ENCODE measurements at regions not wholly inside any gene's neighbourhood (a gene's known extent, or its start where the extent isn't known, plus 50 kb on each side); places are given as distances from the start of the nearest gene placed in this dataset.

DNA sequence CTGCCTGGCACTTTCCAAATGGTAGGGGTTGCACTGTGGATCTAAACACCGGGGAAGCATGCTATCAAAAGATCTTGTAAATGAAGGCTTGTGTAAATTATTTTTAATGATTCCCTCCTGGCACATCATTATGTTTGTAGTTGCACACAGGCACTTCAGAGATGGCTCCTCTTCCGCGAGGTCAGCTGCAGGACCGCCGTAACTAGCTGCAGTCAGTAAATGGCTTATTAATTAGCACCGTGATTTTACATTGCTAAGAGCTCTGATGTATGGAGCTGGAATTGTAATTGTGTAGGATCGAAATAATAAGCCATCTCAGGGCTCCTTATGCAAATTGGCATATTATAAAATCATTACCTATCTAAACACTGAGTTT lies 397.6 kb upstream of the IRX1 start:
- H3K9me3 ChIP-seq (ENCODE audit: low read length): no peaks in the 10 kb centered on the region
- H3K4me1 ChIP-seq (ENCODE audit: insufficient read depth, low read length): peaks cover 35% of the 10 kb centered on the region
- H3K27me3 ChIP-seq (ENCODE audit: insufficient read depth, low read length): no peaks in the 10 kb centered on the region
- H3K36me3 ChIP-seq (ENCODE audit: insufficient read depth, low read length): no peaks in the 10 kb centered on the region
- peak overlapping the region; percentile 28 for H3K4me3 ChIP-seq (ENCODE audit: low read length)
- H2AFZ ChIP-seq (ENCODE audit: low read depth, low read length): peak overlapping the region; percentile 65

- Histone ChIP-seq H3K4me1 (ENCODE audit: insufficient read depth, low read length) (peaks cover 37% of the 10 kb centered on the region), H3K36me3 (ENCODE audit: insufficient read depth, low read length) (no peaks in the 10 kb centered on the region), H3K9me3 (ENCODE audit: low read length) (no peaks in the 10 kb centered on the region), H2AFZ (ENCODE audit: low read depth, low read length) (peak overlapping the region; percentile 65), H3K27me3 (ENCODE audit: insufficient read depth, low read length) (no peaks in the 10 kb centered on the region), H3K4me3 (ENCODE audit: low read length) (peak overlapping the region; percentile 28)
These were observed 398.1 kb upstream of the IRX1 start for GRCh38 chr5:3197304-3198073.

DNA sequence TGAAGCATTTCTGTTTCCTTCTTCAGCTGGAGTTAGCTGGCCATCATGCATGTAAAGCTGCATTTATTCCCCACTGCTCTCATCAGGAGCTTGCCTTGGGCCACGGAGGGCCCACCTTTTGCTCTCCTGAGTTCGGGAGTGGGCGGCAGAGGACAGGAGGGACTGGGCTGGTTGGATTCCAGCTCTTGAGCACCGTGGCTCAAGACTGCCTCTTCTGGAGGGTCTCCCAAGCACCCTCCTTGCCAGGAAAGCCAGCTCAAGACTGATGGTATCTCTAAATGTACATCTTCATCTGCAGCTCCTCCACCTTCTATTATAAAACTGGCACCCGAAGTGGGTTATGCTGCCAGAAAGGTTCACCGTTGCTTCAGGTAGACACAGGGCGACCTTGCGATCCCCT lies 399.6 kb upstream of the IRX1 start:
- Histone ChIP-seq H3K4me3 (ENCODE audit: low read length) (no peak overlapping the region), H3K36me3 (ENCODE audit: insufficient read depth, low read length) (no peaks in the 10 kb centered on the region), H2AFZ (ENCODE audit: low read depth, low read length) (no peak overlapping the region), H3K9me3 (ENCODE audit: low read length) (no peaks in the 10 kb centered on the region), H3K27me3 (ENCODE audit: insufficient read depth, low read length) (no peaks in the 10 kb centered on the region), H3K4me1 (ENCODE audit: insufficient read depth, low read length) (peaks cover 37% of the 10 kb centered on the region)

GRCh38 chr5:3194684-3195083 lies 400.9 kb upstream of the IRX1 start:
- no peak overlapping the region for H2AFZ ChIP-seq (ENCODE audit: low read depth, low read length)

DNA sequence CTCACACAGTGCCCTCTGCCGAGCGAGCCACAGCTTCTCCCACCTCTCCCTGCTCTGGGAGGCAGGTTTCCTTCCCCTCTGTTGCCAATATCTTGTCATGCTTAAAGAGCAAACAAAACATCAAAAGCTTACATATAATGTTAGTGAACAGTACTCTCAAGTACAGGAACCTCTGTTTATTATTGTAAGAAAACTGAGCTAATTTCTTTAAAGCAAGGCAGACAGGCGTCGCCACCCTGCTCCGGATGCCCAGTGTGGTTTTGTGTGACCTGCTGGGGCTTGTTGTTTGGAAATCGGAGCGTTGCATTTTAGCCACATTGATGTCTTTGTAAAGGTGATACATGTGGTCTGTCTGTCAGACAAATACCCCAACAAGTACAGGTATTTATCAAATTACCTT lies 401.4 kb upstream of the IRX1 start:
- no peaks in the 10 kb centered on the region for H3K27me3 ChIP-seq (ENCODE audit: insufficient read depth, low read length)
- no peak overlapping the region for H2AFZ ChIP-seq (ENCODE audit: low read depth, low read length)
- peaks cover 33% of the 10 kb centered on the region for H3K4me1 ChIP-seq (ENCODE audit: insufficient read depth, low read length)
- no peak overlapping the region for H3K4me3 ChIP-seq (ENCODE audit: low read length)
- H3K9me3 ChIP-seq (ENCODE audit: low read length): no peaks in the 10 kb centered on the region
- no peaks in the 10 kb centered on the region for H3K36me3 ChIP-seq (ENCODE audit: insufficient read depth, low read length)

More at GRCh38 chr5:3194684-3195083, 400.9 kb upstream of the IRX1 start:
- Histone ChIP-seq H3K4me1 (ENCODE audit: insufficient read depth, low read length) (peaks cover 33% of the 10 kb centered on the region), H3K36me3 (ENCODE audit: insufficient read depth, low read length) (no peaks in the 10 kb centered on the region), H3K27me3 (ENCODE audit: insufficient read depth, low read length) (no peaks in the 10 kb centered on the region), H3K4me3 (ENCODE audit: low read length) (no peak overlapping the region), H3K9me3 (ENCODE audit: low read length) (no peaks in the 10 kb centered on the region)

DNA sequence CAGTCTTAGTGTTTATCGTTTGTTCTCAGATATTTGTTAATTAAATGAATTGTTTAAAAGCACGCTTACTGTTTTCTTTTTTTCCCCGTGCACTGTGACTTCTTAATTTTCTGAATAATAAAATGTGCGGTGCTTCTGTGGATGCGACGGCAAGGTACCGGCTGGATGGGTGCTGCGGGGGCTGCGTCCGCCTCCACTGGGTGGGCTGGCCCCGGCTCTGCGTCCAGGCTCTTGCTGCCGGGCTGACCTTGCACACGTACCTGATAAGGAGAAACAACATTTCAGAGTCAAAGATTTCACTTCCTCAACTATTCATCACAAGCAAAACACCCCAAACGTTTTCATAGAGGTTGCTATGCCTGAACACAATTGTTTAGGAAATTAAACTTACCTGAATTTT lies 404.0 kb upstream of the IRX1 start:
- no peaks in the 10 kb centered on the region for H3K27me3 ChIP-seq (ENCODE audit: insufficient read depth, low read length)
- no peaks in the 10 kb centered on the region for H3K36me3 ChIP-seq (ENCODE audit: insufficient read depth, low read length)
- peaks cover 17% of the 10 kb centered on the region for H3K4me1 ChIP-seq (ENCODE audit: insufficient read depth, low read length)
- no peak overlapping the region for H2AFZ ChIP-seq (ENCODE audit: low read depth, low read length)
- H3K9me3 ChIP-seq (ENCODE audit: low read length): no peaks in the 10 kb centered on the region
- H3K4me3 ChIP-seq (ENCODE audit: low read length): no peak overlapping the region

DNA sequence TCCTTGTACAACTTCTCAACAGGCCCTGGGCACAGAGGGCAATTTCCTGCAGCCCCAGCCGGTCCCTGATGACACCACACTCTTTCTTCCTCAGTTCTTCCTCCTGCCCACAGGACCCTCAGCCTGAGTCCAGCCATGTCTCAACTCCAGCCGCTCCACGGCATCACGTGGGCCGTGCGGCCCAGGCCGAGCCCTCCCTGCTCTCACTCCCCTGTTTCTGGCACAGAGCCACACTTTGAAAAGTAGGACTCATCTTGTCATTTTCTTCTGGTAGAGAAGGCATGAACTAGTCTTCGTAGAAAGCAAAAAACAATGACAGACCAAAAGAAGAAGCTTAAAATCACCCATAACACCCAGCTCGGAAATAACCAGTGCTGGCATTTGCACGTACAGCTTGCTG lies 404.7 kb upstream of the IRX1 start:
- Histone ChIP-seq H3K27me3 (ENCODE audit: insufficient read depth, low read length) (no peaks in the 10 kb centered on the region), H2AFZ (ENCODE audit: low read depth, low read length) (no peak overlapping the region), H3K36me3 (ENCODE audit: insufficient read depth, low read length) (no peaks in the 10 kb centered on the region), H3K4me3 (ENCODE audit: low read length) (no peak overlapping the region), H3K9me3 (ENCODE audit: low read length) (no peaks in the 10 kb centered on the region), H3K4me1 (ENCODE audit: insufficient read depth, low read length) (peaks cover 21% of the 10 kb centered on the region)

DNA sequence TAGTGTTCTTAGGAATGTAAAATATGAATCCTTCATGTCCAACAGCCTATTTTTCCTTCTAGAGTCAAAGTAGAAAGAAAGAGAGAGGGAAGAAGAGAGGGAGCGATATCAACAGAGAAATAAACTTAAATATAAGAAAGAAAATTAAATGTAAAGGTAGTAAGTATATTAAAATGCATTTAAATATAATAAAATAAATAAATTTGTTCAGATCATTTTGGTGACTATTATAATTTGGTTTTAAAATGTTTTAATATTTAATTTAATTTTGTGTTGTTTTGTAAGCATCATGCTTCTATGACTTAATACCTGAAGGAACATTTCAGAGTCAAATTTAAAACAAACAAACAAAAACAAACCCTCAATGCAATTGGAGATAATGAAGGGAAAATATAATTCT lies 405.2 kb upstream of the IRX1 start:
- H3K36me3 ChIP-seq (ENCODE audit: insufficient read depth, low read length): no peaks in the 10 kb centered on the region
- no peaks in the 10 kb centered on the region for H3K27me3 ChIP-seq (ENCODE audit: insufficient read depth, low read length)
- no peak overlapping the region for H3K4me3 ChIP-seq (ENCODE audit: low read length)
- H3K4me1 ChIP-seq (ENCODE audit: insufficient read depth, low read length): peaks cover 21% of the 10 kb centered on the region
- H3K9me3 ChIP-seq (ENCODE audit: low read length): no peaks in the 10 kb centered on the region
- no peak overlapping the region for H2AFZ ChIP-seq (ENCODE audit: low read depth, low read length)

DNA sequence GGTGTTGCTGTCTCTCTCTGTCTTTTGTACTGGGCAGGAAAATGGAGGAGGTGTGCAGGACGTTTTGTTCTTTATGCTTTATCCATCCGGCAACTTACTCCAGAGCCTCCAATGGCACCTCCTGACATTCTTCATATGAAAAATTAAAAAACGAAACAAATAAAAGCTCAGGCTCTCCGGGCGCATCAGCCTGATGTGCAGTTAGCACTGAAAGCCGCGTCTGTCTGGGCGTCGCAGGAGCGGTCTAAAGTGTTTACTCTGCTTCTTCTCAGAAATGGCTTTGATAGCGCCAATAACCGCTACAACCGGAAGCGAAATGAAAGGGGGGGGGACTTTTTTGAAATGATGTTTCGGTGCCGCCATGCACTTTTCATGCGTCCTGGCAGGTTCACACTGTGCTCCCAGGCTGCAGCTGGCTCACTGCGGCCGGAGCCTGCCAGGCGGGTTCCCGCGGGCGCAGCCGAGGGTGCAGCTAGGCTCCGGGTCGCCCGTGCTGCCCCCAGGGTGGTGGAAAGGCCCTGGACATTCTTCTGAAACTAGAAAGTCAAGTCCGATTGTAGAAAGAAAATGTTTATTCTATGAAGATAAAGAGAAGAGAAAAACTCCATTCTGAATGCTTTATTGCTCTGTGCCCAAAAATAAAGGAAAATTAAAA lies 407.7 kb upstream of the IRX1 start:
- no peaks in the 10 kb centered on the region for H3K36me3 ChIP-seq (ENCODE audit: insufficient read depth, low read length)
- no peak overlapping the region for H3K4me3 ChIP-seq (ENCODE audit: low read length)
- H3K9me3 ChIP-seq (ENCODE audit: low read length): no peaks in the 10 kb centered on the region
- H2AFZ ChIP-seq (ENCODE audit: low read depth, low read length): no peak overlapping the region
- no peaks in the 10 kb centered on the region for H3K27me3 ChIP-seq (ENCODE audit: insufficient read depth, low read length)
- peaks cover 7% of the 10 kb centered on the region for H3K4me1 ChIP-seq (ENCODE audit: insufficient read depth, low read length)

GRCh38 chr5:3186736-3187405 lies 408.8 kb upstream of the IRX1 start:
- Histone ChIP-seq H3K4me1 (ENCODE audit: insufficient read depth, low read length) (peaks cover 7% of the 10 kb centered on the region), H3K36me3 (ENCODE audit: insufficient read depth, low read length) (no peaks in the 10 kb centered on the region), H3K4me3 (ENCODE audit: low read length) (no peak overlapping the region), H2AFZ (ENCODE audit: low read depth, low read length) (no peak overlapping the region), H3K9me3 (ENCODE audit: low read length) (no peaks in the 10 kb centered on the region), H3K27me3 (ENCODE audit: insufficient read depth, low read length) (no peaks in the 10 kb centered on the region)

GRCh38 chr5:3186156-3186555 lies 409.5 kb upstream of the IRX1 start:
- no peaks in the 10 kb centered on the region for H3K9me3 ChIP-seq (ENCODE audit: low read length)
- H3K4me3 ChIP-seq (ENCODE audit: low read length): no peak overlapping the region
- no peaks in the 10 kb centered on the region for H3K27me3 ChIP-seq (ENCODE audit: insufficient read depth, low read length)

GRCh38 chr5:3185488-3185887 lies 410.1 kb upstream of the IRX1 start:
- Histone ChIP-seq H3K4me1 (ENCODE audit: insufficient read depth, low read length) (peaks cover 7% of the 10 kb centered on the region), H3K27me3 (ENCODE audit: insufficient read depth, low read length) (no peaks in the 10 kb centered on the region), H3K36me3 (ENCODE audit: insufficient read depth, low read length) (no peaks in the 10 kb centered on the region), H2AFZ (ENCODE audit: low read depth, low read length) (no peak overlapping the region), H3K9me3 (ENCODE audit: low read length) (no peaks in the 10 kb centered on the region), H3K4me3 (ENCODE audit: low read length) (no peak overlapping the region)

More at GRCh38 chr5:3186156-3186555, 409.5 kb upstream of the IRX1 start:
- Histone ChIP-seq H3K4me1 (ENCODE audit: insufficient read depth, low read length) (peaks cover 7% of the 10 kb centered on the region), H3K36me3 (ENCODE audit: insufficient read depth, low read length) (no peaks in the 10 kb centered on the region), H2AFZ (ENCODE audit: low read depth, low read length) (no peak overlapping the region)

DNA sequence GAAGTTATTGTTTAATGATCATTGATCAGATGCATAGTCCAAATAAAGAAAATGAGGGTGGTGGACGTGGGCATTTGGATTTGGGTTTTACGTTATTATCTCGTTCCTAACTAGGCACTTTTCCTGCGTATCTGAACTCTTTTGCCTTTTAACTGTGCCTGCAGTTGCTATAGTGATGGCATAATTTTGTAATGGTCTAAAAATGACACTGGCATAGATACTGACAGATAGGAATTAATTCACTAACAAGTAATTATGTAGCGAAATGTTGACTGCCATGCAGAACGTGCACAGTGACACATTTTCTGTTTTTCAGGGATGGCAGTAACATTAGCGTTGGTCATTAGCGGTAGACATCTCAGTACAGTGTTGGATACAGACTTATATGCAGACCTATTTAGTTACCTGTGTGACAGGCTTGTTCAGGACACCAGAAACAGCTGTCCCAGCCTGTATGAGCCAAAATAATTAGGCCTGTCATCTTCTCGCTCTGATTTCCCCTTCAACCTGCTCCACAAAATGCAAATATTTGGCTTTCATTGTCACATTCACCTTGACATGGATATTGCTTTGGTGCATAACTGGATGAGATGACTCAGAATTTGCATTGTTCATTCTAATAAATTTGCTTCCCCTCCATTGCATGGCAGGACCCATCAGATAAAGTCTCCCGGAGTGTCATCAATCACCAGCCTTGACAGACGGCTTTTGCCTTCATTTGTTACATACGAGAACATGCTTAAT lies 413.3 kb upstream of the IRX1 start:
- H3K36me3 ChIP-seq (ENCODE audit: insufficient read depth, low read length): no peaks in the 10 kb centered on the region
- no peaks in the 10 kb centered on the region for H3K27me3 ChIP-seq (ENCODE audit: insufficient read depth, low read length)
- H3K4me1 ChIP-seq (ENCODE audit: insufficient read depth, low read length): peaks cover 7% of the 10 kb centered on the region
- no peak overlapping the region for H3K4me3 ChIP-seq (ENCODE audit: low read length)
- no peaks in the 10 kb centered on the region for H3K9me3 ChIP-seq (ENCODE audit: low read length)
- H2AFZ ChIP-seq (ENCODE audit: low read depth, low read length): no peak overlapping the region

Measured in neuron (in vitro differentiated cells).